LNCAP (cell line): ENCODE measurements at regions not wholly inside any gene's neighbourhood (a gene's known extent, or its start where the extent isn't known, plus 50 kb on each side); places are given as distances from the start of the nearest gene placed in this dataset.

ENCODE experiments used
- TF ChIP-seq, protein P1 (sequence below): fragments of 450-650 bp; IDR thresholded peaks from 2 replicates; pipeline ENCODE4 v1.5.1; 2017; ENCODE audit warnings: mild to moderate bottlenecking

DNA sequence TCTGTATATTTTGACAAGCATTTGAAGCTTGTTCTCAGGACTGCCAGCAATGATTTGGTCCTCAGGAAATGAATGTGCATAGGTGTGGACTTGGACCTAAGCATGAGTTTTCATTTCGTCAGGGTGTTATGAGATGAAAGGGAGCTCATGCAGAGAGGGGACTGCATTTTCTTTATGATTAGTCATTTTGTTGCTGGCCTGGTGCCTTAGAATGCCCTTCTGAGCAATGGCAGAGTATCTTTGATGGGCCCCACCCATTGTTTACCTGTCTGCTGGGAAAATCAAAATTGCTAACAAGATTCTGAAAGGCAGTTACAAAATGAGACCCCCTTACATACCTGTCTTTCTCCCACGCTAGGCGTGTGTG is 51.5 kb upstream of the MTHFD1L start:
- TF ChIP-seq, protein P1, sequence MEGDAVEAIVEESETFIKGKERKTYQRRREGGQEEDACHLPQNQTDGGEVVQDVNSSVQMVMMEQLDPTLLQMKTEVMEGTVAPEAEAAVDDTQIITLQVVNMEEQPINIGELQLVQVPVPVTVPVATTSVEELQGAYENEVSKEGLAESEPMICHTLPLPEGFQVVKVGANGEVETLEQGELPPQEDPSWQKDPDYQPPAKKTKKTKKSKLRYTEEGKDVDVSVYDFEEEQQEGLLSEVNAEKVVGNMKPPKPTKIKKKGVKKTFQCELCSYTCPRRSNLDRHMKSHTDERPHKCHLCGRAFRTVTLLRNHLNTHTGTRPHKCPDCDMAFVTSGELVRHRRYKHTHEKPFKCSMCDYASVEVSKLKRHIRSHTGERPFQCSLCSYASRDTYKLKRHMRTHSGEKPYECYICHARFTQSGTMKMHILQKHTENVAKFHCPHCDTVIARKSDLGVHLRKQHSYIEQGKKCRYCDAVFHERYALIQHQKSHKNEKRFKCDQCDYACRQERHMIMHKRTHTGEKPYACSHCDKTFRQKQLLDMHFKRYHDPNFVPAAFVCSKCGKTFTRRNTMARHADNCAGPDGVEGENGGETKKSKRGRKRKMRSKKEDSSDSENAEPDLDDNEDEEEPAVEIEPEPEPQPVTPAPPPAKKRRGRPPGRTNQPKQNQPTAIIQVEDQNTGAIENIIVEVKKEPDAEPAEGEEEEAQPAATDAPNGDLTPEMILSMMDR, result no peak
